Left renal pelvis (tissue), 4 donors: ENCODE measurements at regions not wholly inside any gene's neighbourhood (a gene's known extent, or its start where the extent isn't known, plus 50 kb on each side); places are given as distances from the start of the nearest gene placed in this dataset.
"Not testable (repeated sequence)": the region's sequence is repeated elsewhere in the genome, so short reads cannot be mapped to it uniquely, and the experiment has no call there.

Experiments
- DNase-seq, 4 donors: peaks; one replicate each; pipeline ENCODE4 v3.0.0-alpha.2; 2013; ENCODE audit warnings: low read depth in 4 of 4, low spot score in 3 of 4

- no peak for DNase-seq
These were observed 1026.9 kb downstream of the MAT2B start for GRCh38 chr5:164532235-164532900.

GRCh38 chr5:164533426-164533825 lies 1028.0 kb downstream of the MAT2B start:
- DNase-seq, result not testable (repeated sequence)

- DNase-seq, result no peak
These were observed 1034.8 kb downstream of the MAT2B start for GRCh38 chr5:164540174-164540573.

DNA sequence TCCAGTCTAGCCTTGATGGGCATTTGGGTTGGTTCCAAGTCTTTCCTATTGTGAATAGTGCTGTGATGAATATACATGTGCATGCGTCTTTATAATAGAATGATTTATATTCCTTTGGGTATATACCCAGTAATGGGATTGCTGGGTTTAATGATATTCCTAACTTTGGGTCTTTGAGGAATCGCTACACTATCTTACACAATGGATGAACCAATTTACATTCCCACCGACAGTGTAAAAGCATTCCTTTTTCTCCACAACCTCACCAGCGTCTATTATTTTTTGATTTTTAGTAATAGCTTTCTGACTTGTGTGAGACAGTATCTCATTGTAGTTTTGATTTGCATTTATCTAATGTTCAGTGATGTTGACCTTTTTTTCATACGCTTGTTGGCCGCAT lies 1040.1 kb downstream of the MAT2B start:
- DNase-seq, result no peak

DNA sequence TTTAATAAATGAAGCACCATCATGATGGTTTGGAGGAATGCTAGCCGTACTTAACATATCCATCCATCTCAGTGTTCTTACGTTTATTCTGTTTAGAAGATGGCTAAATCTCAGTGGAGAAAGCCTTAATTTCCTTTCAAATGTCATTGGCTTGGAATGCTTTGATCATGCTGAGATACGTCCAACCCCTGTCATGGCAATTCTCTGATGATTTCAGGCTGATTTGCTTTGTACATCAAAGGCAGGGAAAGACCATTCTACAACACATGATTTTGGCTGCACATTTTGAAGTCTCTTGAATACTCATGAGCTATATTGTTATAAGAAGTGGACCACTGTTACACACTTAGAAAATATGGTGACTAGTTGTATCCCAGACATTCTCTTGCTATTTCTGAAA lies 1048.4 kb downstream of the MAT2B start:
- no peak for DNase-seq

GRCh38 chr5:164555809-164556208 lies 1050.4 kb downstream of the MAT2B start:
- no peak for DNase-seq

DNA sequence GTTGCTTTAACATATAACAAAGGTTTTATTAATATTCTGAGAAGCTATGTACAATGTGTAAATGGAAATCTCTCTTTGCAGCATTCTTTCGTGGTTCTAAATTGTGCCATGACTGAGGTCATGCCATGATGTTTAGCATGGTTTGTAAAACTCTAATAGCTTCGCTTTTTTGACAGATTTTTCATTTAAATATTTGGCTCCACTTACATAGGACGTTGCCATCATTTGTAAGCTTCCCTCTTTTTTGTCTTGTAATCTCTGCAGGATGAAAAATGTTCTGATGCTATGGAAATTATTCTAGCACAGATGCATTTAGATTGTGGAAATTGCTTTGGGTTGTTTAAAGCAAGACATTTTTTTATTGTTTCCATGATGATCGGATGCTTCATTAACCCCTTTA lies 1054.8 kb downstream of the MAT2B start:
- DNase-seq, result no peak

GRCh38 chr5:164561933-164562872 lies 1056.8 kb downstream of the MAT2B start:
- no peak for DNase-seq

DNA sequence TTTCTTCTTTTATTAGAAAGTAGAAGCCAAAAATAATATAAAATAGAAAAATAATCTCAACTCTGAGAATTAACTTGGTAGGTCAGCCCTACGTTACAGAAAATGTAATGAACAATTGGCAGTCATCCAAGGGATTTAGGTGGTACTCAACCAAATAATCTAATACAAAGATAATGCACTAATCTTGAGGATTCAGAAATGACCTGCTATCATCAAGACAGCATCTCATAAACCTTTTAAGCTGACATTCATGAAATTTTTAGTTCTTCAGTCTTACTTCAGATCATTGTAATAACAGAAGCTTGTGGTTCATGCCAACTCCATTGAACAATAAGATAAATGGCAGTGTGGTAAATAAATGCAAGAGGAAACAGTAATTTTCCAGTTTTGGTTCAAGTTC lies 1058.0 kb downstream of the MAT2B start:
- DNase-seq, result no peak

DNA sequence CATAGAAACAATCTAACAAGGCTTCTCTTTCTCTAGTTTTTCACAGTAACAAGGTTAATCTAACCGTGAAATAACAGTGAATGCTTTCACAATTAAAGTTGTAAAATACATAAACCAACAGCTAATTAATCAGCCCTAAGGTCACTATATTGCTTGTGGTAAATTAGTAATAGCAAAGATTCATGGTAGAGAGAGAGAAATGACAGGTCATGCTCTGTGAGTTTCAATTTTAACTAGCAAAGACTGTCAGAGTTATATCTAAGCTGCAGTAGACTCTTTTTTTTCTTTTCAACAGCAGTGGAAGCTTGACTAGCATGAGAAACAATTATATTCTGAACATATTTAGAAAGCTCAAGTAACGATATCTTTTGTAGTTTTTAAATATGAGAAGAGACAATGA lies 1068.0 kb downstream of the MAT2B start:
- DNase-seq, result peak in 1 of 4 donors; percentile 2

DNA sequence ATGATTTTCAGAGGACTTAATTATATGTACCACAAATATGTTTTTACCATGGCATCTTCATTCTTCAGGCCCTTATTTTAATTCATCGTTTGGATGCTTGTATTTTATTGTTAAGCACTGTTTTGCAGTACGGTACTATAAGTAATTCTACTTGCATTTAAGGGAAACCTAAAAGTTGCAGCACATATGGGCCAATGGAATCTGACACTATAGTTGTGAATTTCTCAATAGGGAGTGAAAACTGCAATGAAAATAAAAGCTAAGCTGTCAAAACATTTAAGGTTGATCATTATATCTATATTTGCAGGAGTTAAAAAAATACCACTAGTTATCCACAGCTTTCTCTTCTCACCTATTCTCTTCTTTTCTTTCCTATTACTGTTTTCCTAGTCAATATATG lies 1071.8 kb downstream of the MAT2B start:
- DNase-seq, result no peak

DNA sequence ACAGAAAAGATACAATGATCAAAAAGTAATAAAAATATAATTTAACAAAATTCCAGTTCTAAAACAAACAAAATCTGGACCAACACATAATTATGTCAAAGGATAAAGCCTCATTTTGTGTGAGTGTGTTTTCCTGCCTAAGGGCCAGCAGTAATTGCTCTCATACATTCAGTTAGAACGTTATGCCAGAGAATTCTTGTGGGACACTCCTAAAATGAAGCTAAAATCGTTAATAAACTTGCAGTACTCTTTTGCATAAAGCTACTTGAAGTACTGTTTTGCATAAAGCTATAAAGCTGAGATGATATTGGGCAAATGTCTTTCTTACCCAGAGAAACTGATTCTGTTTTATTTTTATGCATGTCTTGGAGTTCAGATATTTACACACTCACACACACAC lies 1072.3 kb downstream of the MAT2B start:
- no peak for DNase-seq

DNA sequence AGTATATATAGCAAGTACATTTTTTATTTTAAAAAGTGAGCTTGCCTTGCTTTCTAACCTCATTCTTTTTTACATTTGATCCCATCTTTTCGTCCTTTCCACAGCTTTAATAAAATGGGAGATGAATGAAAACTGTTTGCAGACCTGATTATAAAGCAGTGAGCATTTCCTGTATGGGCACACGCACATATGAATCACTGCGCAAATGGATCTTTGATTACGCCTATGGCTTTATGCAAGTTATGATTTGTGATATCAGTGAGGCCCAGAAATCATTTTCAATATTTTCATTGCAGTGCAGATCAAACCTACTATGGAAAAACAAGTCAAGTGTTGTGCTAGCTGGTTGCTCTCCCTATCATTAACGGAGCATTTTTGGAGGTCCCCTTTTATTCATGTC lies 1073.0 kb downstream of the MAT2B start:
- no peak for DNase-seq

GRCh38 chr5:164578911-164579310 lies 1073.5 kb downstream of the MAT2B start:
- no peak for DNase-seq

- DNase-seq, result no peak
These were observed 1074.7 kb downstream of the MAT2B start for GRCh38 chr5:164580155-164580554.

GRCh38 chr5:164581889-164582288 lies 1076.5 kb downstream of the MAT2B start:
- DNase-seq, result no peak

DNA sequence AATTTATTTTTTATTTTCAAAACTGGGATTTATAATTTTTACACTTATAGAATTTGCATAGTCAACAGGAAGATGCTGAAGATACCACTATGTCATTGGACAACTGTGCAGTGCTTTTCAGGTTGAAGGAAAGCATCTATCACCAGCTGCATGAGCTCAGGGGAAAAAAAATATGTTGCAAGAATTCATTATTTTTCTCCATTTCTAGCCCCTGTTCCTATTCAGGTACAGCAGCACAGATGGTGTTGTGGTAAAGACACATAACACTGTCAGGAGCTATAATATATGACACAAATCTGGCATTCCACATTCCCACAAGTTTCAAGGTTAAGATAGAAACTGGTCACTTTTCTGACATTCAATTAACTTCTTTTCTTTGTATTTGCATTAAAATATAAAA lies 1088.6 kb downstream of the MAT2B start:
- no peak for DNase-seq

- DNase-seq, result no peak
These were observed 1092.0 kb downstream of the MAT2B start for GRCh38 chr5:164597293-164597900.

DNA sequence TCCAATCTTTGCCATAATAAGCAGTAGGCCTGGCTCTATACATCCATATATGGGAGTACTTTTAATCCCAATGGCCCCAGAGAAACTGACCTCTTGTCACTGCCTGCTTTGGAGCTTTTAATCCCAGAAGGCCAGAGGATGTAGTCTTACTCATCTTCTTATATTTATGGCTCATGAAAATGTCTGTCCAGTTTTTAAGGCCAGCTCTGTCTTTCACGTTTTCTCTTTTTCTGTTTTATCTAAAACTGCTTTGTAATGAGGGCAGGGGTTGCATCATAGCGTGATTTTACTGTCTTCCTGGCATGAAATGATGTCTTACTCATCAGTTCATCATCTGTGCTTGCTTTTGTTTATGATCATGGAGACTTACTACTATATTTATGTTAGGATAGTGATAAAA lies 1094.9 kb downstream of the MAT2B start:
- DNase-seq, result no peak

- DNase-seq, result no peak
These were observed 1095.6 kb downstream of the MAT2B start for GRCh38 chr5:164600929-164601535.

- no peak for DNase-seq
These were observed 1103.1 kb downstream of the MAT2B start for GRCh38 chr5:164608507-164608906.
